A673 (cell line): ENCODE measurements at regions not wholly inside any gene's neighbourhood (a gene's known extent, or its start where the extent isn't known, plus 50 kb on each side); places are given as distances from the start of the nearest gene placed in this dataset.

Source experiments
- BruUV-seq: library from RNA; stranded (reverse); fragments of 400-500 nt; replicated peaks from 2 replicates; lab custom pipeline; 2021; lab: Mats Ljungman, UMichigan
- CTCF ChIA-PET: fragments of 300-600 bp; sonication (Branson Sonifier 250); formaldehyde crosslinking; loops from one replicate; lab custom pipeline; 2022; ENCODE audit warnings: antibody characterized with exemption; lab: Charles Lee
- POLR2A ChIA-PET: fragments of 300-600 bp; sonication (Branson Sonifier 250); formaldehyde crosslinking; loops from one replicate; lab custom pipeline; 2022; ENCODE audit warnings: antibody characterized with exemption; ENCODE audit not compliant: low non-redundant PET; lab: Charles Lee
- DNase-seq: peaks from one replicate; pipeline ENCODE4 v3.0.0-alpha.2; 2015; ENCODE audit warnings: low spot score
- H3K27ac ChIP-seq: fragments of 200-600 bp; sonication (generic); 2 replicates; pipeline ENCODE4 v1.5.1; 2016; ENCODE audit warnings: mixed run types, low read depth, mild to moderate bottlenecking, mixed read lengths, antibody characterized with exemption, low read length; ENCODE audit not compliant: poor library complexity, severe bottlenecking
- H3K27me3 ChIP-seq: fragments of 200-600 bp; sonication (generic); replicated peaks from 2 replicates; pipeline ENCODE4 v1.6.1; 2017; ENCODE audit warnings: mixed run types, low read depth, mild to moderate bottlenecking, mixed read lengths, antibody characterized with exemption, low read length; ENCODE audit not compliant: insufficient read depth, poor library complexity
- H3K36me3 ChIP-seq: fragments of 200-600 bp; sonication (generic); 2 replicates; pipeline ENCODE4 v1.6.1; 2016; ENCODE audit warnings: mixed run types, mild to moderate bottlenecking, mixed read lengths, antibody characterized with exemption, low read length; ENCODE audit not compliant: insufficient read depth, poor library complexity, severe bottlenecking
- H3K4me1 ChIP-seq: fragments of 200-600 bp; sonication (generic); 2 replicates; pipeline ENCODE4 v1.6.1; 2017; ENCODE audit warnings: mixed run types, mild to moderate bottlenecking, mixed read lengths, antibody characterized with exemption, low read length; ENCODE audit not compliant: insufficient read depth, poor library complexity, severe bottlenecking
- H3K4me3 ChIP-seq: fragments of 200-600 bp; sonication (generic); 2 replicates; pipeline ENCODE4 v1.5.1; 2016; ENCODE audit warnings: low read depth, mixed run types, mild to moderate bottlenecking, mixed read lengths, low read length; ENCODE audit not compliant: poor library complexity, severe bottlenecking
- H3K9me3 ChIP-seq: fragments of 200-600 bp; sonication (generic); 2 replicates; pipeline ENCODE4 v1.6.1; 2016; ENCODE audit warnings: mixed run types, low read depth, mild to moderate bottlenecking, mixed read lengths, antibody characterized with exemption, low read length; ENCODE audit not compliant: poor library complexity, severe bottlenecking
- CTCF ChIP-seq: fragments of 300-800, 200-600 bp; sonication (generic); conservative IDR thresholded peaks from 2 replicates; pipeline ENCODE4 v1.5.1; 2017; ENCODE audit warnings: low read depth, mild to moderate bottlenecking, antibody characterized with exemption, low read length, moderate library complexity, mixed read lengths
- EZH2 ChIP-seq: fragments of 200-600 bp; sonication (generic); IDR thresholded peaks from 2 replicates; pipeline ENCODE4 v1.6.1; 2017; ENCODE audit warnings: borderline replicate concordance, low read depth, mild to moderate bottlenecking, mixed read lengths, antibody characterized with exemption, low read length; ENCODE audit not compliant: poor library complexity, severe bottlenecking
- intact Hi-C: fragments of 100-400 bp; cut with micrococcal nuclease; formaldehyde crosslinking; loops from one replicate; pipeline ENCODE4 v1.10.0; 2022; ENCODE audit not compliant: unreplicated experiment

- Histone ChIP-seq H3K27me3 (peaks cover 27% of the 10 kb centered on the region), H3K9me3 (no peaks in the 10 kb centered on the region), H3K4me3 (no peak overlapping the region), H3K36me3 (no peaks in the 10 kb centered on the region), H3K4me1 (no peaks in the 10 kb centered on the region), H3K27ac (no peak overlapping the region)
- ChIA-PET CTCF (no interaction called here), POLR2A (no interaction called here)
- intact Hi-C loops: no loop called here
- TF ChIP-seq EZH2 (no peak), CTCF (no peak)
- no TSS peak for BruUV-seq
- no peak for DNase-seq
These were observed 221.4 kb upstream of the CPHXL start for GRCh38 chr16:75947626-75948239.

GRCh38 chr16:75948441-75948840 lies 222.2 kb upstream of the CPHXL start:
- intact Hi-C loops: no loop called here
- POLR2A ChIA-PET: no interaction called here
- no peak for DNase-seq
- H3K27ac ChIP-seq: no peak overlapping the region
- BruUV-seq: no TSS peak
- H3K9me3 ChIP-seq: no peaks in the 10 kb centered on the region
- TF ChIP-seq CTCF: no peak
- no peak for TF ChIP-seq EZH2
- CTCF ChIA-PET: no interaction called here
- H3K36me3 ChIP-seq: no peaks in the 10 kb centered on the region
- no peaks in the 10 kb centered on the region for H3K4me1 ChIP-seq
- peaks cover 31% of the 10 kb centered on the region for H3K27me3 ChIP-seq
- no peak overlapping the region for H3K4me3 ChIP-seq

- Histone ChIP-seq H3K4me1 (no peaks in the 10 kb centered on the region), H3K27ac (no peak overlapping the region), H3K27me3 (peaks cover 31% of the 10 kb centered on the region), H3K36me3 (no peaks in the 10 kb centered on the region), H3K4me3 (no peak overlapping the region), H3K9me3 (no peaks in the 10 kb centered on the region)
- TF ChIP-seq EZH2: no peak
- TF ChIP-seq CTCF: no peak
- BruUV-seq: no TSS peak
- ChIA-PET POLR2A (no interaction called here), CTCF (no interaction called here)
- intact Hi-C loops: no loop called here
- no peak for DNase-seq
These were observed 222.6 kb upstream of the CPHXL start for GRCh38 chr16:75948886-75949285.
